ENCODE measurements at regions not wholly inside any gene's neighbourhood (a gene's known extent, or its start where the extent isn't known, plus 50 kb on each side); places are given as distances from the start of the nearest gene placed in this dataset.
"Not testable (repeated sequence)": the region's sequence is repeated elsewhere in the genome, so short reads cannot be mapped to it uniquely, and the experiment has no call there.

GRCh38 chr1:38658883-38659282, 200.7 kb downstream of the RRAGC start:
- DNase-seq, result no peak

GRCh38 chr1:38657873-38658272, 201.7 kb downstream of the RRAGC start:
- no peak for DNase-seq

- no peak for DNase-seq
Observed at GRCh38 chr1:38657207-38657840, 202.2 kb downstream of the RRAGC start.

- DNase-seq, result no peak
Observed at GRCh38 chr1:38656726-38657125, 202.8 kb downstream of the RRAGC start.

- no peak for DNase-seq
Observed at GRCh38 chr1:38652217-38652616, 207.4 kb downstream of the RRAGC start.

GRCh38 chr1:38651669-38652068, 207.9 kb downstream of the RRAGC start:
- DNase-seq, result no peak

GRCh38 chr1:38648417-38648816, 211.2 kb downstream of the RRAGC start:
- no peak for DNase-seq

GRCh38 chr1:38647341-38647740, 212.2 kb downstream of the RRAGC start:
- DNase-seq, result not testable (repeated sequence)

GRCh38 chr1:38644092-38644491, 215.5 kb downstream of the RRAGC start:
- no peak for DNase-seq

GRCh38 chr1:38641661-38642060, 217.9 kb downstream of the RRAGC start:
- DNase-seq, result no peak

- no peak for DNase-seq
Observed at GRCh38 chr1:38640371-38640770, 219.2 kb downstream of the RRAGC start.

- DNase-seq, result no peak
Observed at GRCh38 chr1:38628241-38628640, 231.3 kb downstream of the RRAGC start.

- DNase-seq, result no peak
Observed at GRCh38 chr1:38625939-38626338, 233.6 kb downstream of the RRAGC start.

GRCh38 chr1:38624336-38625039, 235.1 kb downstream of the RRAGC start:
- DNase-seq, result no peak

GRCh38 chr1:38623529-38623928, 236.0 kb downstream of the RRAGC start:
- DNase-seq, result no peak

- DNase-seq, result no peak
Observed at GRCh38 chr1:38622197-38622596, 237.4 kb downstream of the RRAGC start.

- no peak for DNase-seq
Observed at GRCh38 chr1:38616846-38617245, 242.7 kb downstream of the RRAGC start.

GRCh38 chr1:38615680-38616079, 243.9 kb downstream of the RRAGC start:
- no peak for DNase-seq

- DNase-seq, result no peak
Observed at GRCh38 chr1:38614861-38615260, 244.7 kb downstream of the RRAGC start.

- DNase-seq, result no peak
Observed at GRCh38 chr1:38613996-38614395, 245.6 kb downstream of the RRAGC start.

- no peak for DNase-seq
Observed at GRCh38 chr1:38612951-38613350, 246.6 kb downstream of the RRAGC start.

GRCh38 chr1:38611664-38612211, 247.8 kb downstream of the RRAGC start:
- no peak for DNase-seq

- DNase-seq, result no peak
Observed at GRCh38 chr1:38609166-38610025, 250.2 kb downstream of the RRAGC start.

Measured in stimulated activated CD4-positive, alpha-beta T cell treated with anti-CD3 and anti-CD28 coated beads, Interleukin-4, amount 100 ng/mL, for 24 hours (primary cell).